BE2C (cell line): ENCODE measurements at regions not wholly inside any gene's neighbourhood (a gene's known extent, or its start where the extent isn't known, plus 50 kb on each side); places are given as distances from the start of the nearest gene placed in this dataset.

Experiments used
- DNase-seq: peaks from one replicate; pipeline ENCODE4 v3.0.0-alpha.2; 2020
- H3K27me3 ChIP-seq: fragments of 250-450 bp; sonication (Bioruptor Pico); 2 replicates; pipeline ENCODE4 v1.5.1; 2020; ENCODE audit warnings: mild to moderate bottlenecking
- H3K36me3 ChIP-seq: fragments of 250-450 bp; sonication (Bioruptor Pico); 2 replicates; pipeline ENCODE4 v1.5.1; 2020; ENCODE audit warnings: mild to moderate bottlenecking
- H3K4me1 ChIP-seq: fragments of 250-450 bp; sonication (Bioruptor Pico); 2 replicates; pipeline ENCODE4 v1.5.1; 2020
- H3K4me3 ChIP-seq: 2 replicates; pipeline ENCODE4 v1.5.1; 2011; ENCODE audit warnings: low read depth, low read length
- H3K9me3 ChIP-seq: fragments of 250-450 bp; sonication (Bioruptor Pico); 2 replicates; pipeline ENCODE4 v1.5.1; 2020
- CTCF ChIP-seq: IDR thresholded peaks from 2 replicates; pipeline ENCODE4 v1.5.1; 2012; ENCODE audit warnings: mild to moderate bottlenecking, low read depth, low read length

DNA sequence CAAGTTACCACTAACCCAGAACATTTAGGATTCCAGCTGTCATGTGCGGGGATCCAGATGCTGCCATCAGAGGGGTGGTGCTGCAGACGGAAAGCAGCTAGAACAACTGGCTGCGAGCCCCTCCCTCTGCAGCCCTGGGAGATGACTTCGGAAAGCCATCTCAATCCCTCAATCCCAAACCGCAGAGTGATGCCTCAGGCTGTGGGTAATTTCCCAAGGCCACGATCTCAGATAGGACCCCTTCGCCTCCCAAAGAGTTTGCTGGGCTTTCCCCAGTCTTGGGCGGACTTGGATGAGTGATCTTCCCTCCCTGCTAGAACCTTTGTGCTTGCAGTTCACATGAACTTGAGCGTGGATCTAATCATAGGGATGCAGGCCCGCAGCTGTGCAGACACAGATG is 71.3 kb upstream of the EN2 start:
- no peak for TF ChIP-seq CTCF
- H3K9me3 ChIP-seq, result no peaks in the 10 kb centered on the region
- H3K27me3 ChIP-seq, result peaks cover 91% of the 10 kb centered on the region
- H3K4me1 ChIP-seq, result no peaks in the 10 kb centered on the region
- no peaks in the 10 kb centered on the region for H3K36me3 ChIP-seq
- no peak overlapping the region for H3K4me3 ChIP-seq
- DNase-seq, result no peak

- peaks cover 91% of the 10 kb centered on the region for H3K27me3 ChIP-seq
- DNase-seq, result no peak
- H3K4me1 ChIP-seq, result no peaks in the 10 kb centered on the region
- no peak overlapping the region for H3K4me3 ChIP-seq
- H3K9me3 ChIP-seq, result no peaks in the 10 kb centered on the region
- no peaks in the 10 kb centered on the region for H3K36me3 ChIP-seq
- TF ChIP-seq CTCF, result no peak
These were observed 70.8 kb upstream of the EN2 start for GRCh38 chr7:155387066-155387620.

GRCh38 chr7:155388561-155388960 is 69.4 kb upstream of the EN2 start:
- H3K9me3 ChIP-seq, result no peaks in the 10 kb centered on the region
- DNase-seq, result no peak
- no peaks in the 10 kb centered on the region for H3K4me1 ChIP-seq
- H3K36me3 ChIP-seq, result no peaks in the 10 kb centered on the region
- no peak overlapping the region for H3K4me3 ChIP-seq
- H3K27me3 ChIP-seq, result peaks cover 88% of the 10 kb centered on the region
- no peak for TF ChIP-seq CTCF

GRCh38 chr7:155391414-155391813 is 66.5 kb upstream of the EN2 start:
- no peak overlapping the region for H3K4me3 ChIP-seq
- H3K9me3 ChIP-seq, result no peaks in the 10 kb centered on the region
- no peak for DNase-seq
- no peaks in the 10 kb centered on the region for H3K36me3 ChIP-seq
- H3K27me3 ChIP-seq, result peaks cover 86% of the 10 kb centered on the region
- H3K4me1 ChIP-seq, result no peaks in the 10 kb centered on the region
- TF ChIP-seq CTCF, result no peak

DNA sequence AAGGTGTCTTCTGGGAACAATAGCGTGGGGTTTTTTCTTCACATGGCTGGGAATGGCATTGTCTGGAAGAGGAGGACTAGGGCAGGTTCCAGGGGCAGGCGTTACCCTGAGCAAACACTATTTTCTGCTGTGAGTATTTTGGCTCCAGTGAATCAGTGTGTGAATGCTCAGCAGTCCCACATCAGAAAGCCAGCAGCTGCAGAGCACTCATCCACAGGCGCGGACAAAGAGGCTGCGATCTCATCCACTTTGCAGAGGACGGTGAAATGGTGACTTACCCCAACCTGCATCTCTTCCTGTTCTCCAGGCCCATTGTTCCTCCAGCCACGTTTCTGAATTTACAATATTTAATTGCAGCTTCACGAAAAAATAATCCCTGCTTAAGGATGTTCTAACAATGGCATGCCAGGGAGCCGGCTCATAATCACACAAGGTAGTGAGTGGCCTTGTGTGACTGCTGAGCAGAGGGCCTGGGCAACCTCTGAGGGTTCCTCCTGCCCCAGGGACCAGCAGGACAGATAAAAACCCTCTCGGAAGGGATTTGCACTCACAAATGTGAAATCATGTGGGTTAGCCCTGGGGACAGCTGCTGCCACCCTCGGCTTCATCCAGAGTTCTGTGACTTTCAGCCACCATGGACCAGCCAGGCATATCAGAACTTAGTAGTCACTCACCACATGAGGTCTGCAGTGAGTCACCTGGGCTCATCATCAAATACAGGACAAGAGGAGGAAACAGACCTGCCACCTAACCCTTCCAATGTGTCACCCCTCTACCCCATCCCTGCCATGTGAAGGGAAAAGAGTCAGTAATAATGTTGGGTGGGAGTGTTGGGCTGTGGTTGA is 65.0 kb upstream of the EN2 start:
- no peak for TF ChIP-seq CTCF
- H3K4me3 ChIP-seq, result no peak overlapping the region
- DNase-seq, result no peak
- no peaks in the 10 kb centered on the region for H3K4me1 ChIP-seq
- H3K27me3 ChIP-seq, result peaks cover 80% of the 10 kb centered on the region
- no peaks in the 10 kb centered on the region for H3K36me3 ChIP-seq
- no peaks in the 10 kb centered on the region for H3K9me3 ChIP-seq

- Histone ChIP-seq H3K4me3 (no peak overlapping the region), H3K27me3 (peaks cover 72% of the 10 kb centered on the region)
These were observed 63.5 kb upstream of the EN2 start for GRCh38 chr7:155394413-155394812.

More at GRCh38 chr7:155394413-155394812, 63.5 kb upstream of the EN2 start:
- H3K36me3 ChIP-seq, result no peaks in the 10 kb centered on the region
- H3K9me3 ChIP-seq, result no peaks in the 10 kb centered on the region
- TF ChIP-seq CTCF, result no peak
- no peak for DNase-seq
- H3K4me1 ChIP-seq, result no peaks in the 10 kb centered on the region
